Esophagus squamous epithelium (tissue), 5 donors: ENCODE measurements at regions not wholly inside any gene's neighbourhood (a gene's known extent, or its start where the extent isn't known, plus 50 kb on each side); places are given as distances from the start of the nearest gene placed in this dataset.

ENCODE experiments used
- DNase-seq: peaks from one replicate; lab custom pipeline; 2025; lab: John Stamatoyannopoulos, UW
- H3K27ac ChIP-seq, 4 donors: fragments of 200-600 bp; sonication (generic); one replicate each; pipeline ENCODE4 v1.5.1; 2016 to 2019; ENCODE audit warnings: mild to moderate bottlenecking in 1 of 4
- H3K27me3 ChIP-seq, 4 donors: fragments of 200-600 bp; sonication (generic); 1 replicate in 3 of 4; 2 replicates in 1 of 4; pipeline versions ENCODE4 v1.5.1 to v1.6.0; 2017 to 2021; ENCODE audit warnings: antibody characterized with exemption in 1 of 4
- H3K36me3 ChIP-seq, 3 donors: fragments of 200-600 bp; sonication (generic); one replicate each; pipeline ENCODE4 v1.5.1; 2016 to 2019
- H3K4me1 ChIP-seq, 3 donors: fragments of 200-600 bp; sonication (generic); one replicate each; pipeline ENCODE4 v1.5.1; 2017 to 2019
- H3K4me3 ChIP-seq, 4 donors: fragments of 200-600 bp; sonication (generic); 1 replicate in 3 of 4; 2 replicates in 1 of 4; pipeline ENCODE4 v1.5.1; 2016 to 2019; ENCODE audit warnings: mild to moderate bottlenecking in 2 of 4, moderate library complexity in 1 of 4
- H3K9me3 ChIP-seq, 3 donors: fragments of 200-600 bp; sonication (generic); one replicate each; pipeline ENCODE4 v1.5.1; 2016 to 2019
- POLR2A ChIP-seq, 4 donors: fragments of 450-650 bp; IDR thresholded peaks; one replicate each; pipeline ENCODE4 v1.6.1; 2017; ENCODE audit warnings: antibody characterized with exemption in 4 of 4, mild to moderate bottlenecking in 4 of 4, moderate library complexity in 3 of 4
- WGBS, 2 donors: methylation state at CpG; one replicate each; pipeline ENCODE4 v1.1.5; 2018; 5-methylcytosine and 5-hydroxymethylcytosine counted together
- intact Hi-C: fragments of 100-400 bp; cut with DNase I; formaldehyde crosslinking; loops from one replicate; pipeline ENCODE4 v1.15.0; 2022
- TF ChIP-seq, protein P1 (sequence below), 6 experiments: fragments of 450-650 bp in 4 of 6; fragments of 200-600 bp in 2 of 6; sonication (generic) in 2 of 6; IDR thresholded peaks; one replicate each; pipeline ENCODE4 v1.5.1; 2016 to 2019; ENCODE audit warnings: antibody characterized with exemption in 6 of 6, mild to moderate bottlenecking in 4 of 6, moderate library complexity in 4 of 6
- donor health status: DM: yes; HTN: yes; CAD: no.

GRCh38 chr11:70948855-70949531 lies 303.4 kb downstream of the SHANK2 start:
- 34% methylated on average over 16 to 17 of the region's 19 CpGs for WGBS, 2 donors
- no peak for DNase-seq
- no peak overlapping the region for H3K4me3 ChIP-seq
- intact Hi-C loops, result no loop called here
- H3K27me3 ChIP-seq, result peaks cover 0 to 6% (median 0%) of the 10 kb centered on the region in 4 donors
- TF ChIP-seq POLR2A (IDR thresholded peaks at IDR 0.05), result no peak
- TF ChIP-seq, protein P1, sequence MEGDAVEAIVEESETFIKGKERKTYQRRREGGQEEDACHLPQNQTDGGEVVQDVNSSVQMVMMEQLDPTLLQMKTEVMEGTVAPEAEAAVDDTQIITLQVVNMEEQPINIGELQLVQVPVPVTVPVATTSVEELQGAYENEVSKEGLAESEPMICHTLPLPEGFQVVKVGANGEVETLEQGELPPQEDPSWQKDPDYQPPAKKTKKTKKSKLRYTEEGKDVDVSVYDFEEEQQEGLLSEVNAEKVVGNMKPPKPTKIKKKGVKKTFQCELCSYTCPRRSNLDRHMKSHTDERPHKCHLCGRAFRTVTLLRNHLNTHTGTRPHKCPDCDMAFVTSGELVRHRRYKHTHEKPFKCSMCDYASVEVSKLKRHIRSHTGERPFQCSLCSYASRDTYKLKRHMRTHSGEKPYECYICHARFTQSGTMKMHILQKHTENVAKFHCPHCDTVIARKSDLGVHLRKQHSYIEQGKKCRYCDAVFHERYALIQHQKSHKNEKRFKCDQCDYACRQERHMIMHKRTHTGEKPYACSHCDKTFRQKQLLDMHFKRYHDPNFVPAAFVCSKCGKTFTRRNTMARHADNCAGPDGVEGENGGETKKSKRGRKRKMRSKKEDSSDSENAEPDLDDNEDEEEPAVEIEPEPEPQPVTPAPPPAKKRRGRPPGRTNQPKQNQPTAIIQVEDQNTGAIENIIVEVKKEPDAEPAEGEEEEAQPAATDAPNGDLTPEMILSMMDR (IDR thresholded peaks at IDR 0.05), result no peak
- no peaks in the 10 kb centered on the region for H3K9me3 ChIP-seq
- peaks cover 0 to 13% (median 0%) of the 10 kb centered on the region in 3 donors for H3K4me1 ChIP-seq
- no peak overlapping the region for H3K27ac ChIP-seq
- H3K36me3 ChIP-seq, result no peaks in the 10 kb centered on the region

DNA sequence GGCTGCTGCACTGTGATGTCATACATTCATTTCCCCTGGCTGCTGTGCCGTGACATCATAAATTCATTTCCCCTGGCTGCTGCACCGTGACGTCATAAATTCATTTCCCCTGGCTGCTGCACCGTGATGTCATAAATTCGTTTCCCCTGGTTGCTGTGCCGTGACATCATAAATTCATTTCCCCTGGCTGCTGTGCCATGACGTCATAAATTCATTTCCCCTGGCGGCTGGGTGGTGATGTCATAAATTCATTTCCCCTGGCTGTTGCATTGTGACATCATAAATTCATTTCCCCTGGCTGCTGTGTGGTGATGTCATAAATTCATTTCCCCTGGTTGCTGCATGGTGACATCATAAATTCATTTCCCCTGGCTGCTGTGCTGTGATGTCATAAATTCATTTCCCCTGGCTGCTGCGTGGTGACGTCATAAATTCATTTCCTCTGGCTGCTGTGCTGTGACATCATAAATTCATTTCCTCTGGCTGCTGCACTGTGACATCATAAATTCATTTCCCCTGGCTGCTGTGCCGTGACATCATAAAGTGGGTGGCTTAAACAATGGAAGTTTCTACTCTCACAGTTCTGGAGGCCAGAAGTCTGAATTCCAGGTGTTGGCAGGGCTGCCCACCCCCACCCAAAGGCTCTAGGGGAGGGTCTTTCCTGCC lies 301.1 kb downstream of the SHANK2 start:
- Histone ChIP-seq H3K4me3 (no peak overlapping the region), H3K36me3 (no peaks in the 10 kb centered on the region), H3K4me1 (peaks cover 0 to 13% (median 0%) of the 10 kb centered on the region in 3 donors), H3K27ac (no peak overlapping the region), H3K27me3 (peaks cover 0 to 4% (median 0%) of the 10 kb centered on the region in 4 donors), H3K9me3 (no peaks in the 10 kb centered on the region)
- intact Hi-C loops, result no loop called here
- no peak for DNase-seq
- 77 to 81% methylated on average over 11 of the region's 11 CpGs for WGBS, 2 donors
- no peak for TF ChIP-seq POLR2A (IDR thresholded peaks at IDR 0.05)
- TF ChIP-seq, protein P1 (IDR thresholded peaks at IDR 0.05), result no peak

DNA sequence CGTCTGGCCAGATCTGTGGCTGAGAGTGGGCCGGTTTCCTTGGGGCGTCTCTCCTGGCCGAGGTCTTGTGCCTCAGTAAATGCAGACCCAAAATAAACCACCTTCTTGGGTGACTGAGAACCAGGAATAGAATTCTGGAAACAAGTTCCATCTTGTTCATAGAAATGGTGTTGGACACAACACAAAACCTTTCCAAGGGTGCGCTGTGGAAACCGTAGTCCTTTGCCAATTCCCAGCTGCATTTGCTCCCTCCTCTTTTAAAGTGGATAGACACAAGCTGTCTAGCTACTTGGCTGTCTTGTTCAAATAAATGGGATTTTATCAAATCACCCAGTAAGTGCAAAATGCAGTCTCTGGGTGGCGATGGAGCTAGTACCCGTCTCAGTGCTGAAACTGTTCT lies 300.2 kb downstream of the SHANK2 start:
- Histone ChIP-seq H3K27me3 (no peaks in the 10 kb centered on the region), H3K27ac (no peak overlapping the region), H3K36me3 (no peaks in the 10 kb centered on the region), H3K4me3 (no peak overlapping the region), H3K4me1 (peaks cover 0 to 13% (median 0%) of the 10 kb centered on the region in 3 donors), H3K9me3 (no peaks in the 10 kb centered on the region)
- no peak for DNase-seq
- 27 to 30% methylated on average over 6 of the region's 8 CpGs for WGBS, 2 donors
- intact Hi-C loops, result no loop called here
- TF ChIP-seq POLR2A (IDR thresholded peaks at IDR 0.05), result no peak
- TF ChIP-seq, protein P1 (IDR thresholded peaks at IDR 0.05), result no peak

DNA sequence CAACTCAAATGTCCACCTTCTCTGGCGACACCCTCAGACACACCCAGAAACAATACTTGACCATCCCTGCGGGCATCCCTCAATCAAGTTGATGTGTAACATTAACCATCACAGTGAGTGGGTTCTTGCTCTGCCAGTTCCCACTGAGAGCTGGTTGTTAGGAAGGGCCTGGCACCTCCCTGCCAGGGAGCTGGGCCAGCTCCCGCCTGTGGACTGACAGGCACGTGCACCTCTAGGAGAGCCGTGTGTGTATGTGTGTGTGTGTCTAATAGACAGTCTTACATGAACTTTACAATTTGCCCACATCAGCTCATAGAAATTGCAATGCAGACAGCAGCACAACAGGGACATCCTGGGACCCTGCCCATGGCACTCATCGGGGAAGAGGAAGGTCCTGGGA lies 298.7 kb downstream of the SHANK2 start:
- TF ChIP-seq, protein P1 (IDR thresholded peaks at IDR 0.05), result no peak
- no peak for TF ChIP-seq POLR2A (IDR thresholded peaks at IDR 0.05)
- intact Hi-C loops, result no loop called here
- no peaks in the 10 kb centered on the region for H3K36me3 ChIP-seq
- no peaks in the 10 kb centered on the region for H3K9me3 ChIP-seq
- H3K27me3 ChIP-seq, result no peaks in the 10 kb centered on the region
- no peak overlapping the region for H3K4me3 ChIP-seq
- H3K27ac ChIP-seq, result no peak overlapping the region
- no peak for DNase-seq
- WGBS, 2 donors, result 77 to 93% methylated on average over 2 of the region's 6 CpGs
- peaks cover 0 to 13% (median 0%) of the 10 kb centered on the region in 3 donors for H3K4me1 ChIP-seq

DNA sequence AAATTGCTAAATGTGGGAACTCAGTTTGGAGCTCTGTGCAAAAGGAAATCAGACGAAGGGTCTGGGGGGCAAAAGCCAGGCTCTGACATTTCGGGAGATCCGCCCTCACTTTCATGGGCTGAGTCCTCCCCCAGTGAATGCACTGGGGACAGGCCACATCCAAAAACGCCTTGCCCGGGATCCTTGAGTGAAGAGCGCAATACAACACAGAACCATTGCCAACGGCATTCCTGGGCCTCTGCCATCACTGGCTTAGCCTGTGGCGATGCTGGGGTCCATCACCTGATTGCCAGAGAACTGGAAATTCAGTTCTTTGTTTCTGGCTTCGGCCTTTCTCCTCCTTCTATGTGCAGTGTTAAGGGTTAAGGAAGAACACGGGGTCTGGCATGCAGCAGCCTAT lies 297.9 kb downstream of the SHANK2 start:
- no peak overlapping the region for H3K27ac ChIP-seq
- intact Hi-C loops, result no loop called here
- TF ChIP-seq, protein P1 (IDR thresholded peaks at IDR 0.05), result no peak
- no peak for TF ChIP-seq POLR2A (IDR thresholded peaks at IDR 0.05)
- H3K27me3 ChIP-seq, result no peaks in the 10 kb centered on the region
- no peak overlapping the region for H3K4me3 ChIP-seq
- H3K36me3 ChIP-seq, result no peaks in the 10 kb centered on the region
- H3K9me3 ChIP-seq, result no peaks in the 10 kb centered on the region
- no peak for DNase-seq
- H3K4me1 ChIP-seq, result peaks cover 0 to 13% (median 0%) of the 10 kb centered on the region in 3 donors
- WGBS, 2 donors, result 67 to 79% methylated on average over 9 of the region's 10 CpGs
